Germinal center (tissue), 1 donor: ENCODE measurements at regions not wholly inside any gene's neighbourhood (a gene's known extent, or its start where the extent isn't known, plus 50 kb on each side); places are given as distances from the start of the nearest gene placed in this dataset.

ENCODE experiments used
- DNase-seq: peaks from one replicate; pipeline ENCODE4 v3.0.0; 2012; ENCODE audit warnings: mixed read lengths, low spot score

DNA sequence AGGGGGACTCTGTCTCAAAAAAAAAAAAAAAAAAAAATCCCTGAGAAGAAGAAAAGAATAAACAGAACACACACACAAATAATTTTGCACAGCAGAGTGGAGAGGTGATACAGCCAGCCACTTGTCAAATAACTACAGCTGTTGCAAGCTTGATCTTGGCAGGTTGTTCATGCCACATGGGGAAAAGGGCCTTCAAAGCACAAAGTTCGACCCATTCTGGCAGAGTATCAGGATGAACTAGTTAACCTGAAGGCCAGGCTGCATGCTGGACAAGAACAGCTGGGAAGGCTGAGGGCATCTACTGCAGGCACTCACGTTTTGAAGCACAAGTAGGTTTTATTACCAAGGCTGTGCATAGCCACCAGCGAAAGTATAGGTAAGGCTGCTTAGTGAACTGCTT is 104.1 kb downstream of the KCTD15 start:
- DNase-seq: no peak

DNA sequence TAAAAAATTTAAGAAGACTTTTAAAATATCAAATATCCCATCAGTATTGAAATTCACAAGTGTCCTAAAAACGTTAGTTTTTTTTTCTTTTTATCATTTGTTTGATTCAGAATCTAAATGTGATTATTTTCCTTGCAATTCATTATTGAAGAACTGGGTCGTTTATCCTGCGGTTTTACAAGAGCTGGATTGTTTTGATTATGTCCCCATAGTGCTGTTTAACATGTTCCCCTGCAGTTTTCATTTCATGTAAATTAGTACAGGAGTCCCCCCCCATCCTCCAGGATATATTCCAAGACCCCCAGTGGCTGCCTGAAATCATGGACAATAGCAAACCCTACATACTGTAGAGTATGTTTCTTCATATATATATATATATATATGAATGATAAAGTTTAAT is 105.7 kb downstream of the KCTD15 start:
- no peak for DNase-seq

DNA sequence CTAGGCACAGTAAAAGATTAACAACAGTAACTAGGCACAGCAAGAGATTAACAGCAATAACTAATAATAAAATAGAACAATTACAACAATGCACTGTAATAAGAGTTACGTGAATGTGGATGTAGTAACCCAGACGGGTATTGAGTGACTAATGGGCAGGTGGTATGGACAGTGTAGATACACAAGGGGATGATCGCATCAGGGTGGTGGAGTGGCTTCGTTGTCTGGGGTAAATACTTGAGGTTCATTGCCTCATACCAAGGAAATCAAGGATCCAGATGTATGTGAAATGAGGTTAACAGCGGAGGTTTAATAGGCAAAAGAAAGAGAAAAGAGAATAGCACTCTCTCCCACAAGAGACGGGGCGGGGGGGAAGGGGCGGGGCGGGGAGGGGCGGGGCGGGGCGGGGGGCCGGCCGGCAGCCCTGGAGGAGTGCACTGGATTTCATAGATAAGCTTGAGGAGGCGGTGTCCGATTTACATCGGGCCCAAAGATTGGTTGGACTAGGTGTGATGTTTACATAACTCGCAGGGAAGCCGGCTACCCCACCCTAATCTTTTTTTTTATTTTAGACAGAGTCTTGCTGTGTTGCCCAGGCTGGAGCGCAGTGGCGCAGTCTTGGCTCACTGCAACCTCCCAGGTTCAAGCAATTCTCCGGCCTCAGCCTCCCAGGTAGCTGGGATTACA is 106.3 kb downstream of the KCTD15 start:
- DNase-seq: no peak

DNA sequence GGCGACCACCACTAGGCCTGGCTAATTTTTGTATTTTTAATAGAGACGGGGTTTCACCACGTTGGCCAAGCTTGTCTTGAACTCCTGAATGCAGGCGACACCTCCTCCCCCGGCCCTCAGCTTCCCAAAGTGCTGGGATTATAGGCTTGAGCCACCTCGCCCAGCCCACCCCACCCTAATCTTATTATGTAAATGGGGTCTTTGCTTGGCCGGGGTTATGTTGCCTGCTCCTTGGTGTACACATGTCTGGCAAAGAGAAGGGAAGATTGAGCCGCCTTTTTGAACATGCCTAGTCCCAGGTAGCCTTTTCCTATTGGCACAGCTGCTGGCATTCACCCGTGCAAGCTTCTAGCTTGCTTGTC is 106.8 kb downstream of the KCTD15 start:
- no peak for DNase-seq

DNA sequence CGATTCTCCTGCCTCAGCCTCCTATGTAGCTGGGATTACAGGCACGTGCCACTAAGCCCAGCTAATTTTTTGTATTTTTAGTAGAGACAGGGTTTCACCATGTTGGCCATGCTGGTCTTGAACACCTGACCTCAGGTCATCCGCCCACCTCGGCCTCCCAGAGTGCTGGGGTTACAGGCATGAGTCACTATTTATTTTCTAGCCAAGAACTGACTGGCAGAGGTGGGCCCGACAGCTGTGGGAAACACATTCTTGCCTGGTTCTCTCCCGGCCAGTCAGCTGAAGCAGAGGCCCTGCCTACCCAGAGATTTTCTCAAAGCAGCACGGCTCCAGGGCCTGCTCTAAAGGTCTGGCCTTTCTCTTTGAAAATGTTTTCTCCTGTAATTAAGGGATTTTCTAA is 108.0 kb downstream of the KCTD15 start:
- no peak for DNase-seq

DNA sequence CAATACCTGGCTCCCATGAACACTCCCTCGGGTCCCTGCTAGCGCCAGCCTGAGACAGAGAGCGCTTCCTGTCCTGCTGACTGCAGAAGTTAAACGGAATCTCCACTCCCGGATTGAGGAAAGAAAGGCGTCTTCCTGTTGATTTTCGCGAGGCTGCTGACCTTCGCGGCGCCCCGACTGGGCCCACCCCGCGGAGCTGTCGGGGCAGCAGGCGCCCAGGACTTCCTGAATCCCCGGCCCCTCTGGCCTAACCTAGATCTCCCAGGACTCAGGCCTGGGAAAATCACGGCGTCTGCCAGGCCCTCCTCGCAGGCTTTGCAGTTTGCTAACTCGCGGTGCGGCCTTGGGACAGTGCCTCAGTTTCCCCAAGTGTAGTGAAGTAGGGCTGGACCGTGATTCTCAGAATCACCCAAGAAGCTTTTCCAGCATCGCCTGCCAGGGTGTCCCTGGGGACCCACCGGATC is 108.8 kb downstream of the KCTD15 start:
- DNase-seq: no peak

DNA sequence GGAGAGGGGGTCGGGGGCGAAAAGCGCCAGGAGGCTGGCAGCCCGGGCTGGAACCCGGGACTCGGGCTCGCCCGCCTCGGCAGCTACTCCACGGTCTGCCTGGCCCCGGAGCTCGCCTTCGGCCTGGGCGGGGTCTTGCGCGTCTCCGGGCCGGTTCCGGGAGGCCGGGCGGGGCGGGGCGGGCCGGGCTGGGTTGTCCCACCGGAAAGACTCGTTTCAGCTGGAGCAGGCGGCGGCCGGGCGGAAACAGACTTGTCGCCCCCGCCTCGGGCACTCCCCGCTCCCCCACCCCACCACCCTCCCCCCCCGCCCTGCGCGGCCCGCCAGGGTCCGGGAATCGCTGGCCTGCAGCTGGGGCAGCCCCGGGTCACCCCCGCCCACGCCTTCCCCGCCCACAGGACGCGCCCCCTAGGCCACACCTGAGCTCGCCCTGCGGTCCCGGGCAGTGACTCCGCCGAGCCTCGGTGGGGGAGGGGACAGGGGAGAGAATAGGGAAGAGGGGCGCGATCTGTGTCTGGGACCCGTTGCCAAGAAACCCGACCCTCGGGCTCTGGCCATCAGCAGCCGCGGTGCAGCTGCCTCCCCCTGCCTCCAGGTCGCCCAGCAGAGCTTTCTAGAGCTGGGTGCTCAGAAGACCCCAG is 109.4 kb downstream of the KCTD15 start:
- DNase-seq: peak; percentile 30

DNA sequence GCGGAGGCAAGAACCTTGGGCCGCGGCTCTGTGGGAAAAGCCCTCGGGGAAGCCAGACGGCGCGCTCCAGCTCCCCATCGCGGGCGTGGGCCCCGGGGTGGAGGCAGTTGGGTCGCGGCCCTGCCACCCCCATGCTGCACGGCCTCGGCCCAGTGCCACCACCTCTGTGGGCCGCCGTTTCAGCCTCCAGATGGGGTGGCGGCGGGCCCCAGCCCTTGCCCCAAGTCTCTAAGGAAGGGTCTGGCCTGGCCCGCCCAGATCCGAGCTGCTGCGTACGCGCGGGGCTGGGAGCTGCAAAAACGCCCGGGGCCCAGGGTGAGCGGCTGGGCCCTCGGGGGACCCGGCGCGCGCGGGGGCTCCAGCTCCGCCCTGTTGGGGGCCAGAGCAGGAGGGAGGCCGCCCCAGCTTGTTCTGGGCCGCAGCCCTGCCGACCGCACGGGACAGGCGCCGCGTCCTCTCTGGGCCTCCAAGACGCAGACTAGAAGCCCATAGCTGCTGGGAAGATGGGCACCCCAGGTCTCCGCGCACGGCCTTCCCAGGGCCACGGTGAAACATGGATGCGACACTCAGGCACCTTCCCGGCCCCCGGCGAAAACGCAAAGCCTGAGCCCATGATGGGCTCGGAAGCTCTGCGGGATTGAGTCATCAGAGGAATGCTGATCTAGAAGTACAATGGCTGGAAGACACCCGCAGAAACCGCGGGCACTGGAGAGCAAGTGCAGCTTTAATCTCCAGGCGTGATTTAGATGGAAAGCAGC is 110.1 kb downstream of the KCTD15 start:
- DNase-seq: no peak

DNA sequence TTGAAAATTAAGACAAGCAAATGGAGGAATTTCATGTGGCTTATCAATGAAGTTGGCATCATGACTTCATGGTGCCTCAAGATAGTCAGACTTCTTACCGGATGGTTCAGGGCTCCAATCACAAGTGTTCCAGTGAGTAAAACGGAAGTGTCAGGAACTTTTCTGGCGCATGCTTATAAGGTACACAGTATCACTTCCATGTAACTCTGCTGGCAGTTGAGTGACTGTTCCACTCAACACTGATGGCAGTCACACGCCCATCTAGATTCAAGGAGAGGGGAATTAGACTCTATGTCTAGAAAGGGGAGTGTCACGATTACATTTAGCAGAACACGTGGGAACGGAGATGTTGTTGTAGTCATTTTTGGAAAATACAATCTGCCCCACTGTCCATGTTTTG is 114.3 kb downstream of the KCTD15 start:
- DNase-seq: no peak

DNA sequence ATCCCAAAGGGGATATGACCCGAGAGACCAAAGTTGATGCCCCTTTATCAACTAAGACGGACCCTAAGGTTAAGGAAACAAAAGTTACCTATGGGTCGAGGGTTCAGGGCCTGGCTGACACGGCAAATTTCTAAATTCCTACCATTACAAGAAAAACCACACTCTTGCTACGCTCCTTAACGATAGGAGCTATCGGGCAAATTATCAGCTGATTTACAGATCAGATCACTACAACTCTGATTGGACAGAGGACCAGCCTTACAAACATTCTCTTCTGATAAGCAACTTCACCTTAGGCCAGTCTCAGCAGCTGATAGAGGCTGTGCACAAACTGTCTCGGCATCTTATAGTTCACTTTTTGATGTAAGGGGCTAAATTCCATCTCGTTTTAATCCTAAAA is 117.9 kb downstream of the KCTD15 start:
- no peak for DNase-seq

DNA sequence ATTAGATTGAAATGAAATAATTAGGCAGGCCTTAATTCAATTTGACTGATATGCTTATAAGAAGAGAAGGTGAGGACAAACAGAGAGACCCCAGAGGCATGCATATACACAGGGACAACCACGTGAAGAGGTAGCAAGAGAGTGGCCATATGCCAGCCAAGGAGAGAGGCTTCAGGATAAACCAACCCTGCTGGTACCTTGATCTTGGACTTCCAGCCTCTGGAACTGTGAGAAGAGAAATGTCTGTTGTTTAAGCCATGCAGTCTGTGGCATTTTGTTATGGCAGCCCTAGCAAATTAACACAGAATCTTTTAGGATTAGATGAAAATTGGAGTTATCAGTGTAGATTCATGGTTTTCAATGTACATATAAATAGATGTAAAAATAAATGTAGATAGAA is 120.1 kb downstream of the KCTD15 start:
- no peak for DNase-seq

DNA sequence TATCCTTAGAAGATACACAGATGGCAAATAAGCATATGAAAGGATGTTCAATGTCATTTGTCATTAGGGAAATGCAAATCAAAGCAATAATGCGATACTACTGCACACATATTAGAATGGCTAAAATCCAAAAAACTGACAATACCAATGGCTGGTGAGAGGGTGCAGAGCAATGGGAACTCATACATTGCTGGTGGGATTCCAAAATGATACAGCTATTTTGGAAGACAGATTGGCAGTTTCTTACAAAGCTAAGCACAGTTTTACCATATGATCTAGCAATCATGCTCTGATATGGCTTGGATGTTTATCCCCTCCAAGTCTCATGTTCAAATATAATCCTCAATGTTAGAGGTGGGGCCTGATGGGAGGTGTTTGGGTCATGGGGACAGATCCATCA is 122.6 kb downstream of the KCTD15 start:
- DNase-seq: no peak

DNA sequence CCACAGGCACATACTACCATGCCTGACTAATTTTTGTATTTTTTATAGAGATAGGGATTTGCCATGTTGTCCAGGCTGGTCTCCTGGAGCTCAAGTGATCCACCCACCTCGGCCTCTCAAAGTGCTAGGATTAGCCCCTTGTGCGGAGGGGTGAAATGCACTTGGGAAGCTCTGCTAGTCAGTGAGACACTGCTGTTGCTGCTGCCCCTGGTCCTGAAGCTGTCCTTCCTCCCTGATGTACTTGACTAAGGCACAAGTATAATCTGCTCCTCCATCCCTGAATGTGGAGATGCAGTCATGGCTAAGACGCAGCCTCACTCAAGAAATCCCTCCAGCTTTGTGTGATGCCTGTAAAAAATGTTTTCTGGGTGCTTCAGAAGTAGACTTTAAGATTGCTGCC is 124.5 kb downstream of the KCTD15 start:
- DNase-seq: no peak

DNA sequence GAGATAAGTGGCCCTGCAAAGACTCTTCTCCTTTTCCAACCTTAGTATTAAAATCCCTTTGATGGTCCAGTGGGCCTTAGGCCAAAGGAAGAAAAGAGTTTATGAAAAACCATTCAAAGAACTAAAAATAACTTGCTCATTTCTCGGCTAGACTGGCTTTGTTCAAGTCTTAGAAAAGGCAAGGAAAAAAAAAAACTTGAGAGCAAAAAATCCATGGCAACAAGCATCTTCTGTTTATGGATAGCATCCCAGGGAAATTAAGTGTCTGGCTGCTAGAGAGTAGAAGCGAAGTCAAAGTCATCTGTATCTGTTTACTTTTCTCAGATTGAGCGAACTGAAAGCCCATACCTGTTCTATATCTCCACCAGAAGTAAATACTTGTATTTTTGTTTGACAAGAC is 129.6 kb downstream of the KCTD15 start:
- no peak for DNase-seq

DNA sequence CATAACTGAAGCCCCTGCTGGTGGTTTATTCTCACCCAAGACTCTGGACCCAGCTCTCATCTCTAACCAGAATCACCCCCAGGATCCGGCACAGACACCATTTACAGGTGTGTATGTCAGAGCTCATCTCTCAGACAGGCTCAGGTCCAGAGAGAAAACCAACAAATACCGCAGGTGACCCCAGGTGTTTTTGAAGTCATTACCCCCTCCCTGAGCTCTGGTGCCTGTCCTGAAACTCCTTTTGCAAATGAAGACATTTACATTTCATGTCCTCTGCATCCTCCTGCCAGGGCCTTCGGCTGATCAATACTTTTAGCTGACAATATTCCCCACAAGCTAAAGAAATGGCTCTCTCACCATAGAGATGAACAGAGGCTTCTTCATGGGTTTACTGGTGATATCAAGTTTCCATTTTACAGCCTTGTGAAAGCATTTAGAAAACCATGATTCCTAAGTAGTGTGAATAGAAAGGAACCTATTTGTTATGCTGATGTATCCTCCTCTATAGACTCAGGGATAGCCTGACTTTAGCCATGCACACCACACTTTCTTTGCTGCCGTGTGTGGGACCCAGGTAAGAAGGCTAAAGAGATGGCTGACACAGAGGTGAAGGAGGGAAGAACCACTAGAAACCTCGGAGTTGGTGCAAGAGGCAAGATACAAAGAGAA is 131.3 kb downstream of the KCTD15 start:
- no peak for DNase-seq

DNA sequence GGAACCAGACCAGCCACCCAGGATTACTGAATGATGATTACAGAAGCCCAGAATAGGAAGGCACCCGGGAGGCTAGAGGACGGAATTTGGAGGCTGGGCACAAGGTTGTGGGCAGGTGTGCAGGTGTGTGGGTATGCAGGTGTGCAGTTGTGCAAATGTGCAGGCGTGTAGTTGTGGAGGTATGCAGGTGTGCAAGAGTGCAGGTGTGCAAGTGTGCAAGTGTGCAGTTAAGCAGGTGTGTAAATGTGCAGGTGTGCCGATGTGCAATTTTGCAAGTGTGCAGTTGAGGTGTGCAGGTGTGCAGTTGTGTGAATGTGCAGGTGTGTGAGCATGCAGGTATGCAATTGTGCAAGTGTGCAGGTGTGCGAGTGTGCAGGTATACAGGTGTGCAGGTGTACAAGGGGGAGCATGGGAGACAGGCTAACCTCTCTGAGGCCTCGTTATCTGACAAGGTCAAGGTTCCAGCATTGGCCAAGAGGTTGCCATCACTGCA is 131.8 kb downstream of the KCTD15 start:
- no peak for DNase-seq

DNA sequence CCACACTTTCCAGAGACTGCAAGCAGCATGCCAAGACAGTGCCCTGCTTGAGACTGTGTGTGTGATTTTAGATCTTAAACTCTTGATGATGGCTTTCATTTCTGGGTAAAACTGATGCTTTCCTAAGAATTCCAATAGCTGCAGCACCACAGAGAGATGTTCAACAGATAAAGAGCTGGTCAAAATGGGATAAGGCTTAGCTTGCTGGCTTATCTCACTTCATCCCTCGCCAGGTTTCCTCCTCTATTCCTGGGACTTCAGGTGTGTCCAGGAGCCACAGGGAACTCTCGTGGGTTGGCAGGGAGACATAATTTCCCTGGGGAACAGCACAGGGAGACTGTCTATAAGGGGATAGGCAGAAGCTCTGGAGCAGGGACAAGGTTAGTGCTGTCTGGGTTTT is 137.3 kb downstream of the KCTD15 start:
- DNase-seq: no peak

DNA sequence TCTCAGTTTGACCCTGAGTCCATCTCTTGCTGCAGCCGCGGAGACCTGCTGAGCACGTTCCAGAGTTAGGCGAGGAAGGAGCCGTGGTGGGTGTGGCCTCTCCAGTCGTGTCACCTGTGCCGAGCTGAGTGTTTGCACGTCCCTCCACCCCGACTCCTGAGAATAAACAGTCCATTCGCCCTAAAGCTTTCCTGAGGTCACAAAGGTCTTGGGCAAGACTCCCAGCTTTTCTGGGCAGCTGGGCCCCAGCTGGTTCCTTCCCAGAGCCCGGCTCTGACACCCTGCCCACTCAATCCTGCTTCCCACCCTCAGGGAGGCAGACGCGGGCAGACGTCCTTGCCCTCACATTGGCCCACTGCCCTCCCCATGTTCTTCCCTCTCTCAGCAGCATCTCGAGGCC is 142.2 kb downstream of the KCTD15 start:
- DNase-seq: no peak

DNA sequence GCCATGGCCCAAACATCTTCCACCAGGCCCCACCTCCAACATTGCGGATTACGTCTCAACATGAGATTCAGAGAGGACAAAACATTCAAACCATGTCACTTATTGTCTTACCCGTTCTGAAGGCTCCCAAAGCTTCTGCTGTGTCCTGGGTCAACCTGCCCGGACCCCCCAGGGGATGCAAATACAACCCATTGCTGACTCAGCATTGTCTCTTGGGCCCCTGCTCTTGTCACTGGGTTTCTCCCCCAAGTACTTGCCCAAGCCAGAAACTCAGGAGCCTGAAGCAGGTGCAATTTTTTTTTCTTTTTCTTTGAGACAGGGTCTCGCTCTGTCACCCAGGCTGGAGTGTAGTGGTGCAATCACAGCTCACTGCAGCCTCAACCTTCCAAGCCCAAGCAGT is 144.5 kb downstream of the KCTD15 start:
- no peak for DNase-seq

DNA sequence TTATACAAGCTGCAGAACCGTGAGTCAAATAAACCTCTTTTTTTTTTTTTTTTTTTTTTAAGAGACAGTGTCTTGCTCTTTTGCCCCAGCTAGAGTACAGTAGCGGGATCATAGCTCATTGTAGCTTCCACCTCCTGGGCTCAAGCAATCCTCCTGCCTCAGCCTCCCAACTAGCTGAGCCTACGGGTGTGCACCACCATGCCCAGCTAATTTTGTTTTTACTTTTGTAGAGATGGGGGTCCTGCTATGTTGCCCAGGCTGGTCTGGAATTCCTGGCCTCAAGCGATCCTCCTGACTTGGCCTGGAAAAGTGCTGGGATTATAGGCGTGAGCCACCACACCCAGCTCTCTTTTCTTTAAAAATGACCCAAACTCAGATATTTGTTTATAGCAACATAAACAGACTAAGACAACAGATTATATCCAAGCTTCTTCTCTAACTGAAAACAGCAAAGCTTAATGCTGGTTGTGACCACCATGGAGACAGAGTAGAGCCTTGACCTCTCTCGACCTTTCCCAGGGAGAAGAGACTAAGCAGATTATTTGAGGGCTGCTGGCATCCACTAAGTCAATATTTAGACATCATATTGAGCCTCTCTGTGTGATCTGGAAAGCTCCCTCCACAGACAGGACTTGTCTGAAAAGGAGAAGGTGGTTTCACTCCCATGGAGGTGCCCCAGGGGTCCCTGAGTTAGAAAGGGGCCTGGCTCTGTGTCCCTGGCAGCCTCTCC is 150.0 kb downstream of the KCTD15 start:
- no peak for DNase-seq

DNA sequence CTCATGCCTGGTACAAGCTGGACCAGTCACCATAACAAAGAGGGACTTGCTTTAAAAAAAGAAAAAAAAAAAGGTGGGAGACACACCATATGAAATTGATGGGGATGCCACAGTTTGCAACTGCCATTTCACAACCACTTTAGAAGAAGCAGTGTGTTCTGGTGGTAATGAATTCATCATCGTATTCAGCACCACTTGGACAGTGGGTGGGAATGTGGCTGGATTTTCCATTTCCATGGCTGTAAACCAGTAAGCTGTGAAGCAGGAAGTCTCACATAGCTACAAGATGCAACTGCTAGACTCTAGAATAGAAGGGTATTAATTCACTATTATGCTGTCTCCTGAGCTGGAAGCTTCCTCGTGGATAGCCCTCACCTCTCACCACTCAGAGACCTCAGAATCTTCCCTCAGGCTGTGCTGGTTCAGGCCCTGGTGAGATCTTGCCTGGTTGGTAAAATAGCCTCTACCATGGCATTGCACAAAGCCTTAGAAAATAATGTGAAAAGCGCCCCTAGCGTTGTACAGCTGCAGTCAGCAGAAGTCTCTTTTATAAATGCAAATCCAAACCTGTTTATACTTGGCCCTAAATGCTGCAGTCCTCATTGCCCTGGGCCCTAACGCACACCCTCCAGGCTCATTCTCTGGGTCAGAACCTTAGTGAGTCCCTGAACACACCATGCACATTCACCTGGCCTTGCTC is 150.7 kb downstream of the KCTD15 start:
- no peak for DNase-seq
